K562 (cell line): ENCODE measurements at regions not wholly inside any gene's neighbourhood (a gene's known extent, or its start where the extent isn't known, plus 50 kb on each side); places are given as distances from the start of the nearest gene placed in this dataset.

Source experiments
- ARID2 ChIP-seq: fragments of 450-650 bp; IDR thresholded peaks from 2 replicates; pipeline ENCODE4 v1.6.1; 2017; ENCODE audit warnings: antibody characterized with exemption, mild to moderate bottlenecking
- BACH1 ChIP-seq: fragments of 200-800 bp; sonication (Bioruptor generic); IDR thresholded peaks from 2 replicates; pipeline ENCODE4 v1.6.1; 2016; ENCODE audit warnings: missing genetic modification characterization, missing compliant biosample characterization
- BMI1 ChIP-seq: fragments of 150-350 bp; IDR thresholded peaks from 2 replicates; pipeline ENCODE4 v1.6.1; 2014; ENCODE audit warnings: low read length
- CREB5 ChIP-seq: fragments of 250-450 bp; sonication (Bioruptor Pico); IDR thresholded peaks from 2 replicates; pipeline ENCODE4 v1.5.0; 2020; ENCODE audit warnings: mild to moderate bottlenecking
- DLX4 ChIP-seq: fragments of 250-450 bp; sonication (Bioruptor Pico); IDR thresholded peaks from 2 replicates; pipeline ENCODE4 v1.6.1; 2021; ENCODE audit warnings: mild to moderate bottlenecking
- DPF2 ChIP-seq: fragments of 450-650 bp; IDR thresholded peaks from 2 replicates; pipeline ENCODE4 v1.6.1; 2016
- HOMEZ ChIP-seq: fragments of 250-450 bp; sonication (Bioruptor Pico); IDR thresholded peaks from 2 replicates; pipeline ENCODE4 v1.4.0; 2020; ENCODE audit warnings: mild to moderate bottlenecking, moderate library complexity
- KAT7 ChIP-seq: sonication (generic); formaldehyde crosslinking; IDR thresholded peaks from 2 replicates; pipeline ENCODE4 v1.8.0; 2022; ENCODE audit warnings: missing genetic modification reagents, mild to moderate bottlenecking, borderline replicate concordance
- KDM5B ChIP-seq: fragments of 200-600 bp; sonication (generic); IDR thresholded peaks from 2 replicates; pipeline ENCODE4 v1.6.1; 2012; ENCODE audit warnings: low read depth, mild to moderate bottlenecking, moderate library complexity, low read length, control low read depth, inconsistent platforms; ENCODE audit not compliant: insufficient replicate concordance
- POU5F1 ChIP-seq: fragments of 150-350 bp; IDR thresholded peaks from 2 replicates; pipeline ENCODE4 v1.6.1; 2014; ENCODE audit warnings: borderline replicate concordance, low read length, low read depth, mild to moderate bottlenecking; ENCODE audit not compliant: partially characterized antibody
- SMARCC2 ChIP-seq: fragments of 450-650 bp; IDR thresholded peaks from 2 replicates; pipeline ENCODE4 v1.6.1; 2017; ENCODE audit warnings: antibody characterized with exemption, moderate library complexity, mild to moderate bottlenecking, low read depth
- STAT5B ChIP-seq: fragments of 250-450 bp; sonication (Bioruptor Pico); IDR thresholded peaks from 2 replicates; pipeline ENCODE4 v1.8.0; 2021; ENCODE audit warnings: mild to moderate bottlenecking, inconsistent platforms
- TEAD4 ChIP-seq, 2 experiments: sonication (generic) in 1 of 2; formaldehyde crosslinking in 1 of 2; IDR thresholded peaks; 2 replicates each; pipeline versions ENCODE4 v1.6.1 to v1.8.0; 2012 to 2022; ENCODE audit warnings: borderline replicate concordance in 1 of 2, inconsistent platforms in 1 of 2, low read length in 1 of 2, mild to moderate bottlenecking in 1 of 2, missing genetic modification reagents in 1 of 2
- U2AF2 ChIP-seq: fragments of 200-400 bp; formaldehyde crosslinking; optimal IDR thresholded peaks from 2 replicates; pipeline ENCODE3; 2017; ENCODE audit warnings: low read depth, mild to moderate bottlenecking, low read length
- UBTF ChIP-seq, 2 experiments: IDR thresholded peaks; 2 replicates each; pipeline ENCODE4 v1.6.1; 2012; ENCODE audit warnings: improper control_type of control experiment in 2 of 2, low read depth in 2 of 2, low read length in 2 of 2, borderline replicate concordance in 1 of 2
- VEZF1 ChIP-seq: fragments of 200-800 bp; sonication (Bioruptor generic); IDR thresholded peaks from 2 replicates; pipeline ENCODE4 v1.6.1; 2017; ENCODE audit warnings: missing genetic modification characterization, missing compliant biosample characterization
- XRCC3 ChIP-seq: fragments of 450-650 bp; IDR thresholded peaks from 2 replicates; pipeline ENCODE4 v1.6.1; 2017; ENCODE audit warnings: mild to moderate bottlenecking, moderate library complexity
- ZFP36 ChIP-seq: fragments of 150-350 bp; IDR thresholded peaks from 2 replicates; pipeline ENCODE4 v1.6.1; 2018; ENCODE audit warnings: low read length, low read depth; ENCODE audit not compliant: partially characterized antibody
- ZNF512 ChIP-seq: IDR thresholded peaks from 2 replicates; pipeline ENCODE4 v1.6.1; 2016; ENCODE audit warnings: missing genetic modification characterization, missing compliant biosample characterization
- ZNF778 ChIP-seq: fragments of 450-650 bp; formaldehyde crosslinking; IDR thresholded peaks from 2 replicates; pipeline ENCODE4 v1.4.0; 2020; ENCODE audit warnings: mild to moderate bottlenecking, moderate library complexity

- TF ChIP-seq HOMEZ (CRISPR knock-in tag) (no peak), KDM5B (no peak), TEAD4 (IDR thresholded peaks at IDR 0.05; ENCODE audit: low read length) (peak; percentile 98), TEAD4 (CRISPR knock-in tag; IDR thresholded peaks at IDR 0.05; ENCODE audit: borderline replicate concordance) (no peak), DLX4 (CRISPR knock-in tag) (no peak), POU5F1 (no peak), XRCC3 (no peak), ZNF778 (CRISPR knock-in tag) (no peak), CREB5 (no peak), SMARCC2 (peak; percentile 81), KAT7 (CRISPR knock-in tag) (no peak), DPF2 (peak; percentile 94), BMI1 (no peak), ARID2 (no peak), VEZF1 (CRISPR knock-in tag) (peak; percentile 40; the same call in 1 of the 2 replicates), UBTF (IDR thresholded peaks at IDR 0.05; ENCODE audit: borderline replicate concordance in 1 of 2, low read depth in 2 of 2, low read length in 2 of 2) (no peak), ZFP36 (no peak), STAT5B (no peak), U2AF2 (no peak), ZNF512 (tag) (no peak), BACH1 (no peak)
These were observed 585.2 kb downstream of the NTRK3 start (continued) for GRCh38 chr15:87671289-87671688.
